ENCODE measurements at regions not wholly inside any gene's neighbourhood (a gene's known extent, or its start where the extent isn't known, plus 50 kb on each side); places are given as distances from the start of the nearest gene placed in this dataset.

GRCh38 chr21:19340954-19341353 is 937.4 kb upstream of the TMPRSS15 start:
- Mint-ChIP-seq H3K4me1 (ENCODE audit: low read depth) (no peaks in the 10 kb centered on the region), H3K27ac (no peak overlapping the region), H3K4me3 (no peak overlapping the region), H3K27me3 (no peaks in the 10 kb centered on the region), H3K9me3 (peaks cover 2% of the 10 kb centered on the region), H3K36me3 (ENCODE audit: low read depth) (no peaks in the 10 kb centered on the region)
- DNase-seq (no peak), ATAC-seq (no peak)
- intact Hi-C loops (cut with micrococcal nuclease) = no loop called here
- POLR2A ChIA-PET = no interaction called here
- no peak for TF ChIP-seq CTCF (IDR thresholded peaks at IDR 0.05)
- CTCF ChIA-PET = no interaction called here

GRCh38 chr21:19343711-19344110 is 940.1 kb upstream of the TMPRSS15 start:
- Mint-ChIP-seq H3K9me3 (no peaks in the 10 kb centered on the region), H3K4me1 (ENCODE audit: low read depth) (no peaks in the 10 kb centered on the region), H3K27ac (no peak overlapping the region), H3K36me3 (ENCODE audit: low read depth) (no peaks in the 10 kb centered on the region), H3K27me3 (no peaks in the 10 kb centered on the region), H3K4me3 (no peak overlapping the region)
- POLR2A ChIA-PET = no interaction called here
- no peak for ATAC-seq
- no peak for TF ChIP-seq CTCF (IDR thresholded peaks at IDR 0.05)
- CTCF ChIA-PET = no interaction called here
- intact Hi-C loops (cut with micrococcal nuclease) = no loop called here
- DNase-seq = no peak

- intact Hi-C loops (cut with micrococcal nuclease) = no loop called here
- Mint-ChIP-seq H3K9me3 (peaks cover 6% of the 10 kb centered on the region), H3K27me3 (no peaks in the 10 kb centered on the region), H3K36me3 (ENCODE audit: low read depth) (no peaks in the 10 kb centered on the region), H3K27ac (no peak overlapping the region), H3K4me3 (no peak overlapping the region), H3K4me1 (ENCODE audit: low read depth) (no peaks in the 10 kb centered on the region)
- ChIA-PET CTCF (no interaction called here), POLR2A (no interaction called here)
- DNase-seq (no peak), ATAC-seq (no peak)
- TF ChIP-seq CTCF (IDR thresholded peaks at IDR 0.05) = no peak
Observed at GRCh38 chr21:19350286-19350685, 946.7 kb upstream of the TMPRSS15 start.

GRCh38 chr21:19353256-19353655 is 949.7 kb upstream of the TMPRSS15 start:
- Mint-ChIP-seq H3K9me3 (peaks cover 6% of the 10 kb centered on the region), H3K27me3 (no peaks in the 10 kb centered on the region), H3K27ac (no peak overlapping the region), H3K36me3 (ENCODE audit: low read depth) (no peaks in the 10 kb centered on the region), H3K4me3 (no peak overlapping the region), H3K4me1 (ENCODE audit: low read depth) (no peaks in the 10 kb centered on the region)
- DNase-seq (no peak), ATAC-seq (no peak)
- POLR2A ChIA-PET = interaction anchor here (0.7 kb wide), 1 partner anchor 1957 kb away, joined by 3 read pairs; no protein-coding TSS in a partner anchor
- TF ChIP-seq CTCF (IDR thresholded peaks at IDR 0.05) = no peak
- intact Hi-C loops (cut with micrococcal nuclease) = no loop called here
- CTCF ChIA-PET = no interaction called here

- H3K36me3 Mint-ChIP-seq (ENCODE audit: low read depth) = no peaks in the 10 kb centered on the region
- H3K9me3 Mint-ChIP-seq = peaks cover 16% of the 10 kb centered on the region
- DNase-seq = no peak
- H3K27me3 Mint-ChIP-seq = no peaks in the 10 kb centered on the region
- no peak overlapping the region for H3K4me3 Mint-ChIP-seq
- ATAC-seq = no peak
- ChIA-PET CTCF (no interaction called here), POLR2A (no interaction called here)
- intact Hi-C loops (cut with micrococcal nuclease) = no loop called here
- no peaks in the 10 kb centered on the region for H3K4me1 Mint-ChIP-seq (ENCODE audit: low read depth)
- no peak overlapping the region for H3K27ac Mint-ChIP-seq
- TF ChIP-seq CTCF (IDR thresholded peaks at IDR 0.05) = no peak
Observed at GRCh38 chr21:19368944-19369343, 965.4 kb upstream of the TMPRSS15 start.
